ENCODE measurements at regions not wholly inside any gene's neighbourhood (a gene's known extent, or its start where the extent isn't known, plus 50 kb on each side); places are given as distances from the start of the nearest gene placed in this dataset.

- no peak for DNase-seq (ENCODE audit: low spot score)
These were observed 169.6 kb upstream of the SIX2 start for GRCh38 chr2:45178854-45179253.

GRCh38 chr2:45178359-45178758, 169.1 kb upstream of the SIX2 start:
- DNase-seq (ENCODE audit: low spot score): no peak

GRCh38 chr2:45177870-45178269, 168.6 kb upstream of the SIX2 start:
- DNase-seq (ENCODE audit: low spot score): no peak

GRCh38 chr2:45176390-45176789, 167.1 kb upstream of the SIX2 start:
- no peak for DNase-seq (ENCODE audit: low spot score)

- DNase-seq (ENCODE audit: low spot score): no peak
These were observed 164.3 kb upstream of the SIX2 start for GRCh38 chr2:45173513-45173912.

- no peak for DNase-seq (ENCODE audit: low spot score)
These were observed 163.6 kb upstream of the SIX2 start for GRCh38 chr2:45172760-45173392.

- DNase-seq (ENCODE audit: low spot score): no peak
These were observed 162.9 kb upstream of the SIX2 start for GRCh38 chr2:45172142-45172541.

GRCh38 chr2:45171136-45171501, 161.9 kb upstream of the SIX2 start:
- no peak for DNase-seq (ENCODE audit: low spot score)

GRCh38 chr2:45170191-45171135, 161.2 kb upstream of the SIX2 start:
- DNase-seq (ENCODE audit: low spot score): peak; percentile 72

GRCh38 chr2:45169339-45170190, 160.3 kb upstream of the SIX2 start:
- peak; percentile 79 for DNase-seq (ENCODE audit: low spot score)

GRCh38 chr2:45168711-45169338, 159.6 kb upstream of the SIX2 start:
- DNase-seq (ENCODE audit: low spot score): no peak

- no peak for DNase-seq (ENCODE audit: low spot score)
These were observed 158.8 kb upstream of the SIX2 start for GRCh38 chr2:45167920-45168629.

GRCh38 chr2:45166229-45166890, 157.1 kb upstream of the SIX2 start:
- DNase-seq (ENCODE audit: low spot score): no peak

- DNase-seq (ENCODE audit: low spot score): no peak
These were observed 153.5 kb upstream of the SIX2 start for GRCh38 chr2:45162711-45163110.

GRCh38 chr2:45156605-45157004, 147.4 kb upstream of the SIX2 start:
- DNase-seq (ENCODE audit: low spot score): no peak

GRCh38 chr2:45154606-45155155, 145.4 kb upstream of the SIX2 start:
- no peak for DNase-seq (ENCODE audit: low spot score)

GRCh38 chr2:45154144-45154543, 144.9 kb upstream of the SIX2 start:
- DNase-seq (ENCODE audit: low spot score): no peak

GRCh38 chr2:45153121-45153520, 143.9 kb upstream of the SIX2 start:
- DNase-seq (ENCODE audit: low spot score): no peak

GRCh38 chr2:45152691-45153090, 143.4 kb upstream of the SIX2 start:
- DNase-seq (ENCODE audit: low spot score): no peak

- peak; percentile 26 for DNase-seq (ENCODE audit: low spot score)
These were observed 136.0 kb upstream of the SIX2 start for GRCh38 chr2:45145073-45145899.
